Gastroesophageal sphincter (tissue), 3 donors: ENCODE measurements at regions not wholly inside any gene's neighbourhood (a gene's known extent, or its start where the extent isn't known, plus 50 kb on each side); places are given as distances from the start of the nearest gene placed in this dataset.

Experiments
- CTCF ChIP-seq, 4 experiments: fragments of 200-600 bp in 2 of 4; fragments of 450-650 bp in 2 of 4; sonication (generic) in 1 of 4; IDR thresholded peaks; one replicate each; pipeline ENCODE4 v1.5.1; 2017 to 2019; ENCODE audit warnings: antibody characterized with exemption in 4 of 4, mild to moderate bottlenecking in 2 of 4, moderate library complexity in 2 of 4
- POLR2AphosphoS5 ChIP-seq: sonication (generic); formaldehyde crosslinking; IDR thresholded peaks from one replicate; pipeline ENCODE4 v1.6.1; 2017; ENCODE audit warnings: antibody characterized with exemption

- TF ChIP-seq CTCF (IDR thresholded peaks at IDR 0.05), result no peak
- no peak for TF ChIP-seq POLR2AphosphoS5
Measured at GRCh38 chr2:177127821-177128220, 84.8 kb upstream of the HNRNPA3 start.
